Amniotic epithelial cell (primary cell): ENCODE measurements at regions not wholly inside any gene's neighbourhood (a gene's known extent, or its start where the extent isn't known, plus 50 kb on each side); places are given as distances from the start of the nearest gene placed in this dataset.
A peak's percentile ranks its signal among the peaks of the same experiment; 100 is the strongest.

Experiments
- DNase-seq: peaks from one replicate; pipeline ENCODE4 v3.0.0-alpha.2; 2010; ENCODE audit warnings: low read depth

- no peak for DNase-seq
Observed at GRCh38 chr2:60657673-60658072, 98.4 kb upstream of the PAPOLG start.

GRCh38 chr2:60659026-60659425, 97.0 kb upstream of the PAPOLG start:
- DNase-seq = no peak

- DNase-seq = no peak
Observed at GRCh38 chr2:60661073-60661738, 94.9 kb upstream of the PAPOLG start.

- DNase-seq = no peak
Observed at GRCh38 chr2:60662781-60663180, 93.3 kb upstream of the PAPOLG start.

GRCh38 chr2:60671966-60672365, 84.1 kb upstream of the PAPOLG start:
- no peak for DNase-seq

- peak; percentile 37 for DNase-seq
Observed at GRCh38 chr2:60674524-60675165, 81.4 kb upstream of the PAPOLG start.

GRCh38 chr2:60675301-60675700, 80.8 kb upstream of the PAPOLG start:
- DNase-seq = no peak

- no peak for DNase-seq
Observed at GRCh38 chr2:60676706-60677330, 79.2 kb upstream of the PAPOLG start.

GRCh38 chr2:60677356-60677755, 78.7 kb upstream of the PAPOLG start:
- no peak for DNase-seq

GRCh38 chr2:60678551-60678950, 77.5 kb upstream of the PAPOLG start:
- no peak for DNase-seq

- no peak for DNase-seq
Observed at GRCh38 chr2:60679036-60679780, 76.9 kb upstream of the PAPOLG start.

GRCh38 chr2:60693551-60693950, 62.5 kb upstream of the PAPOLG start:
- DNase-seq = no peak

- no peak for DNase-seq
Observed at GRCh38 chr2:60695793-60696192, 60.3 kb upstream of the PAPOLG start.

GRCh38 chr2:60699617-60700016, 56.5 kb upstream of the PAPOLG start:
- no peak for DNase-seq

- no peak for DNase-seq
Observed at GRCh38 chr2:60706021-60706420, 50.0 kb upstream of the PAPOLG start.
